ENCODE measurements at regions not wholly inside any gene's neighbourhood (a gene's known extent, or its start where the extent isn't known, plus 50 kb on each side); places are given as distances from the start of the nearest gene placed in this dataset.

- TF ChIP-seq CTCF (IDR thresholded peaks at IDR 0.05) (no peak), POLR2A (IDR thresholded peaks at IDR 0.05) (no peak), POLR2AphosphoS5 (IDR thresholded peaks at IDR 0.05) (peak; percentile 15 to 88 (median 78))
Measured at GRCh38 chr3:194003114-194004057, 132.6 kb upstream of the HES1 start.

Data from stomach (tissue), 4 donors.